8988T (cell line): ENCODE measurements at regions not wholly inside any gene's neighbourhood (a gene's known extent, or its start where the extent isn't known, plus 50 kb on each side); places are given as distances from the start of the nearest gene placed in this dataset.
"Not testable (repeated sequence)": the region's sequence is repeated elsewhere in the genome, so short reads cannot be mapped to it uniquely, and the experiment has no call there.

Source experiments
- DNase-seq: peaks from one replicate; pipeline ENCODE4 v3.0.0; 2011

GRCh38 chr1:65593516-65593915 lies 173.0 kb downstream of the LEPR start:
- DNase-seq: no peak

- DNase-seq: no peak
Measured at GRCh38 chr1:65595724-65596123, 175.3 kb downstream of the LEPR start.

- DNase-seq: no peak
Measured at GRCh38 chr1:65596768-65597167, 176.3 kb downstream of the LEPR start.

GRCh38 chr1:65605621-65606020 lies 185.2 kb downstream of the LEPR start:
- no peak for DNase-seq

GRCh38 chr1:65606426-65606825 lies 186.0 kb downstream of the LEPR start:
- no peak for DNase-seq

GRCh38 chr1:65613884-65614283 lies 178.8 kb upstream of the PDE4B start:
- no peak for DNase-seq

- DNase-seq: no peak
Measured at GRCh38 chr1:65615859-65616258, 176.8 kb upstream of the PDE4B start.

- not testable (repeated sequence) for DNase-seq
Measured at GRCh38 chr1:65621721-65622120, 171.0 kb upstream of the PDE4B start.

- DNase-seq: no peak
Measured at GRCh38 chr1:65623895-65624294, 168.8 kb upstream of the PDE4B start.

- DNase-seq: no peak
Measured at GRCh38 chr1:65625528-65625927, 167.2 kb upstream of the PDE4B start.

GRCh38 chr1:65626003-65626402 lies 166.7 kb upstream of the PDE4B start:
- DNase-seq: no peak

- DNase-seq: no peak
Measured at GRCh38 chr1:65629788-65630187, 162.9 kb upstream of the PDE4B start.

- no peak for DNase-seq
Measured at GRCh38 chr1:65630855-65631254, 161.8 kb upstream of the PDE4B start.

GRCh38 chr1:65632235-65632634 lies 160.5 kb upstream of the PDE4B start:
- no peak for DNase-seq

GRCh38 chr1:65640046-65640445 lies 152.6 kb upstream of the PDE4B start:
- no peak for DNase-seq

GRCh38 chr1:65649185-65649584 lies 143.5 kb upstream of the PDE4B start:
- not testable (repeated sequence) for DNase-seq

- no peak for DNase-seq
Measured at GRCh38 chr1:65650682-65651081, 142.0 kb upstream of the PDE4B start.

GRCh38 chr1:65654526-65654925 lies 138.2 kb upstream of the PDE4B start:
- DNase-seq: not testable (repeated sequence)

- not testable (repeated sequence) for DNase-seq
Measured at GRCh38 chr1:65657609-65658008, 135.1 kb upstream of the PDE4B start.

- DNase-seq: no peak
Measured at GRCh38 chr1:65658122-65658521, 134.6 kb upstream of the PDE4B start.

- no peak for DNase-seq
Measured at GRCh38 chr1:65668368-65668767, 124.3 kb upstream of the PDE4B start.

- no peak for DNase-seq
Measured at GRCh38 chr1:65670518-65670917, 122.2 kb upstream of the PDE4B start.

GRCh38 chr1:65674522-65674921 lies 118.2 kb upstream of the PDE4B start:
- DNase-seq: no peak

- no peak for DNase-seq
Measured at GRCh38 chr1:65679773-65680172, 112.9 kb upstream of the PDE4B start.

- no peak for DNase-seq
Measured at GRCh38 chr1:65681096-65681495, 111.6 kb upstream of the PDE4B start.
